Omental fat pad (tissue), 3 donors: ENCODE measurements at regions not wholly inside any gene's neighbourhood (a gene's known extent, or its start where the extent isn't known, plus 50 kb on each side); places are given as distances from the start of the nearest gene placed in this dataset.

Source experiments
- ATAC-seq: fragments of 150-250 bp; one replicate; pipeline ENCODE4 v1.9.1; 2016; ENCODE audit warnings: mild to moderate bottlenecking, moderate library complexity; ENCODE audit not compliant: low FRiP score
- DNase-seq: peaks from one replicate; pipeline ENCODE4 v3.0.0-alpha.2; 2019; ENCODE audit warnings: low spot score
- CTCF ChIP-seq, 3 donors: fragments of 450-650 bp; IDR thresholded peaks; one replicate each; pipeline ENCODE4 v1.5.1; 2016 to 2017; ENCODE audit warnings: antibody characterized with exemption in 3 of 3, mild to moderate bottlenecking in 3 of 3, moderate library complexity in 2 of 3

- no peak for ATAC-seq
- no peak for DNase-seq
- no peak for TF ChIP-seq CTCF (IDR thresholded peaks at IDR 0.05)
Measured at GRCh38 chr2:41109744-41110143, 657.9 kb upstream of the SLC8A1 start.

- TF ChIP-seq CTCF (IDR thresholded peaks at IDR 0.05): no peak
- ATAC-seq: no peak
- no peak for DNase-seq
Measured at GRCh38 chr2:41111836-41112627, 660.1 kb upstream of the SLC8A1 start.

GRCh38 chr2:41116106-41116797, 664.4 kb upstream of the SLC8A1 start:
- no peak for TF ChIP-seq CTCF (IDR thresholded peaks at IDR 0.05)
- no peak for ATAC-seq
- no peak for DNase-seq

GRCh38 chr2:41119489-41119888, 667.6 kb upstream of the SLC8A1 start:
- DNase-seq (no peak), ATAC-seq (peak; percentile 94)
- TF ChIP-seq CTCF (IDR thresholded peaks at IDR 0.05): no peak

GRCh38 chr2:41123341-41123740, 671.5 kb upstream of the SLC8A1 start:
- ATAC-seq: no peak
- no peak for TF ChIP-seq CTCF (IDR thresholded peaks at IDR 0.05)

GRCh38 chr2:41127351-41127750, 675.5 kb upstream of the SLC8A1 start:
- no peak for TF ChIP-seq CTCF (IDR thresholded peaks at IDR 0.05)
- no peak for DNase-seq
- no peak for ATAC-seq

More at GRCh38 chr2:41123341-41123740, 671.5 kb upstream of the SLC8A1 start:
- no peak for DNase-seq

GRCh38 chr2:41129988-41130387, 678.1 kb upstream of the SLC8A1 start:
- no peak for TF ChIP-seq CTCF (IDR thresholded peaks at IDR 0.05)
- no peak for ATAC-seq
- DNase-seq: no peak
